ENCODE measurements at regions not wholly inside any gene's neighbourhood (a gene's known extent, or its start where the extent isn't known, plus 50 kb on each side); places are given as distances from the start of the nearest gene placed in this dataset.

DNA sequence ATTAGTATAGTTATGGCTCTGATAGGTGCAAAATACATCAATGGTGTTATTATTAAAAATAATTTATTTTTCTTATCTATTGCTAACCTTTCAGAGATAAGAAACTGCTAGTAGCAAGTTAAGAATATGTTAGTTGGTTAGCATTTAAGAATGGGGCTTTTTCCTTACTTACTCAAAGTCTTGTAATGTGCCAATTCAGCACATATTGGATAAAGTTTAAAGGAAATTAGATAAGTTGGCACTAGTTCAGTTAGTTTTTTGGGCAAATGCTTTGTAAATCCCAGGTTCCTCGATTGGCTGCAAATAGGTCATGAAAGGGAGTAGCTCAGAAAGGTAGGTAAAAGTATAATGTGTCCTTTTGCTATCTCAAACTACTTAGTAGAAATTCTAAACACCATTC lies 2806.7 kb downstream of the PCDH9 start:
- TF ChIP-seq, protein P1, sequence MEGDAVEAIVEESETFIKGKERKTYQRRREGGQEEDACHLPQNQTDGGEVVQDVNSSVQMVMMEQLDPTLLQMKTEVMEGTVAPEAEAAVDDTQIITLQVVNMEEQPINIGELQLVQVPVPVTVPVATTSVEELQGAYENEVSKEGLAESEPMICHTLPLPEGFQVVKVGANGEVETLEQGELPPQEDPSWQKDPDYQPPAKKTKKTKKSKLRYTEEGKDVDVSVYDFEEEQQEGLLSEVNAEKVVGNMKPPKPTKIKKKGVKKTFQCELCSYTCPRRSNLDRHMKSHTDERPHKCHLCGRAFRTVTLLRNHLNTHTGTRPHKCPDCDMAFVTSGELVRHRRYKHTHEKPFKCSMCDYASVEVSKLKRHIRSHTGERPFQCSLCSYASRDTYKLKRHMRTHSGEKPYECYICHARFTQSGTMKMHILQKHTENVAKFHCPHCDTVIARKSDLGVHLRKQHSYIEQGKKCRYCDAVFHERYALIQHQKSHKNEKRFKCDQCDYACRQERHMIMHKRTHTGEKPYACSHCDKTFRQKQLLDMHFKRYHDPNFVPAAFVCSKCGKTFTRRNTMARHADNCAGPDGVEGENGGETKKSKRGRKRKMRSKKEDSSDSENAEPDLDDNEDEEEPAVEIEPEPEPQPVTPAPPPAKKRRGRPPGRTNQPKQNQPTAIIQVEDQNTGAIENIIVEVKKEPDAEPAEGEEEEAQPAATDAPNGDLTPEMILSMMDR (IDR thresholded peaks at IDR 0.05): no peak
- no peak for TF ChIP-seq POLR2A (IDR thresholded peaks at IDR 0.05)
